ENCODE measurements at regions not wholly inside any gene's neighbourhood (a gene's known extent, or its start where the extent isn't known, plus 50 kb on each side); places are given as distances from the start of the nearest gene placed in this dataset.
"Not testable (repeated sequence)": the region's sequence is repeated elsewhere in the genome, so short reads cannot be mapped to it uniquely, and the experiment has no call there.

DNA sequence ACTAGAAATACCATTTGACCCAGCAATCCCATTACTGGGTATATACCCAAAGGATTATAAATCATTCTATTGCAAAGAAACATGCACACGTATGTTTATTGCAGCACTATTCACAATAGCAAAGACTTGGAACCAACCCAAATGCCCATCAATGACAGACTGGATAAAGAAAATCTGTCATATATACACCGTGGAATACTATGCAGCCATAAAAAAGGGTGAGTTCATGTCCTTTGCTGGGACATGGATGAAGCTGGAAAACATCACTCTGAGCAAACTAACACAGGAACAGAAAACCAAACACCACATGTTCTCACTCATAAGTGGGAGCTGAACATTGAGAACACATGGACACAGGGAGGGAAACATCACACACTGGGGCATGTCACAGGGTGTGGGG, 180.7 kb upstream of the IRX4 start:
- H3K4me2 ChIP-seq (ENCODE audit: insufficient read depth in 1 of 2, low read depth in 2 of 2, low read length in 2 of 2); H3K27me3 ChIP-seq (replicated peaks in 1 of 4; ENCODE audit: control insufficient read depth in 3 of 4, extremely low read depth in 1 of 4, insufficient read depth in 3 of 4, low read length in 3 of 4); H2BK20ac ChIP-seq (ENCODE audit: low read length); H3K36me3 ChIP-seq (ENCODE audit: control insufficient read depth in 2 of 4, insufficient read depth in 4 of 4, low read length in 3 of 4); H2BK15ac ChIP-seq (ENCODE audit: low read length); H2AK5ac ChIP-seq (ENCODE audit: low read depth, low read length); H3K23ac ChIP-seq (ENCODE audit: insufficient read length); H3K23me2 ChIP-seq (ENCODE audit: low read depth, low read length); FAIRE-seq; H4K8ac ChIP-seq (ENCODE audit: extremely low read depth, insufficient read depth, low read length); H3K79me1 ChIP-seq (ENCODE audit: low read depth, low read length); H3K56ac ChIP-seq (replicated peaks; ENCODE audit: insufficient read length, low read depth, low read length); H4K20me1 ChIP-seq (replicated peaks in 1 of 2; ENCODE audit: control insufficient read depth in 1 of 2, insufficient read depth in 2 of 2, low read length in 2 of 2); H3K4me3 ChIP-seq (ENCODE audit: extremely low read depth in 1 of 4, insufficient read depth in 2 of 4, low read depth in 3 of 4, low read length in 4 of 4); H3K4ac ChIP-seq (replicated peaks; ENCODE audit: insufficient read length, low read depth, low read length); H2BK12ac ChIP-seq (ENCODE audit: low read depth, low read length); H3K27ac ChIP-seq (ENCODE audit: low read depth, low read length); POLR2A ChIA-PET (ENCODE audit: partially characterized antibody); H3K4me1 ChIP-seq (replicated peaks in 1 of 4; ENCODE audit: control insufficient read depth in 3 of 4, insufficient read depth in 4 of 4, low read length in 3 of 4); H2BK120ac ChIP-seq (replicated peaks; ENCODE audit: low read depth, low read length); CTCF ChIA-PET (ENCODE audit: partially characterized antibody); H3K14ac ChIP-seq (ENCODE audit: insufficient read length); H2BK5ac ChIP-seq (ENCODE audit: low read depth, low read length); H4K5ac ChIP-seq (ENCODE audit: insufficient read length, low read depth, low read length); H3K9me3 ChIP-seq (ENCODE audit: insufficient read depth in 2 of 2, low read depth in 1 of 2, low read length in 1 of 2); H4K91ac ChIP-seq (replicated peaks; ENCODE audit: insufficient read length, low read length); H3K9ac ChIP-seq (replicated peaks in 1 of 4; ENCODE audit: extremely low read depth in 1 of 4, low read depth in 3 of 4, low read length in 3 of 4); H3K79me2 ChIP-seq (ENCODE audit: control insufficient read depth in 1 of 2, insufficient read depth in 2 of 2, low read length in 2 of 2); H3K18ac ChIP-seq (ENCODE audit: extremely low read depth, low read length); H2AFZ ChIP-seq (ENCODE audit: low read length): not testable (repeated sequence)
- WGBS, 2 experiments (ENCODE audit: extremely low coverage in 1 of 2, insufficient coverage in 1 of 2, insufficient read length in 1 of 2, insufficient replicate concordance in 2 of 2, low coverage in 1 of 2, low lambda C conversion rate in 2 of 2, missing lambda C conversion rate in 1 of 2) = 88% methylated on average over 2 of the region's 2 CpGs; no CpG with 5 or more reads in 1 of the 2 experiments
- DNase-seq (ENCODE audit: low read depth in 1 of 2, low spot score in 2 of 2) = peak in 1 of 2 experiments; percentile 3

Measured in H1 (cell line).